Upper lobe of left lung (tissue), 4 donors: ENCODE measurements at regions not wholly inside any gene's neighbourhood (a gene's known extent, or its start where the extent isn't known, plus 50 kb on each side); places are given as distances from the start of the nearest gene placed in this dataset.
"Not testable (repeated sequence)": the region's sequence is repeated elsewhere in the genome, so short reads cannot be mapped to it uniquely, and the experiment has no call there.

Experiments
- POLR2A ChIP-seq, 4 donors: fragments of 450-650 bp; IDR thresholded peaks; one replicate each; pipeline ENCODE4 v1.5.1; 2016 to 2017; ENCODE audit warnings: antibody characterized with exemption in 4 of 4, mild to moderate bottlenecking in 2 of 4
- TF ChIP-seq, protein P1 (sequence below), 6 experiments: fragments of 450-650 bp in 4 of 6; fragments of 200-600 bp in 2 of 6; sonication (generic) in 2 of 6; IDR thresholded peaks; one replicate each; pipeline ENCODE4 v1.5.1; 2016 to 2019; ENCODE audit warnings: antibody characterized with exemption in 6 of 6

DNA sequence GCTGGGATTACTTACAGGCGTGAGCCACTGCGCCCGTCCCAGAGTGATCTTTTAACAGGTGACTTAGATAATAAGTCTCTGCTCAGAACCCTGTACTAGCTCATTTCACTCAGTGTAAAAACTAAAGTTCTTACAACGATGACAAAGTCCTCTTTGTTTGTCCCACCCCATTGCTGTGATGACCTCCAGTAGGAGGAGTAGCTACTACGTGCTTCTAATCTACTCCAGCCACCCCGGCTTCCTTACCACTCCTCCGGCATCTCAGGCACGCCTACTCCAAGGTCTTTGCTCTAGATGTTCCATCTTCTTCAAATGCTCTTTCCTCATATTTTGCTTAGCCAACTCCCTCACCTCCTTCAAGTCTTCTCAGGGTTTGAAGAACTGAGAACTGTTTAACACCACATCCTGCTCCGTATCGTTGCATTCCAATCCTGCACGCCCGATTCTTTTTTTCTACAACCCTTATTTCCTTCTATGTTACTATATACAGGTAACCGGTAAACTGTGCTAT, 108.4 kb upstream of the METTL14 start:
- TF ChIP-seq, protein P1, sequence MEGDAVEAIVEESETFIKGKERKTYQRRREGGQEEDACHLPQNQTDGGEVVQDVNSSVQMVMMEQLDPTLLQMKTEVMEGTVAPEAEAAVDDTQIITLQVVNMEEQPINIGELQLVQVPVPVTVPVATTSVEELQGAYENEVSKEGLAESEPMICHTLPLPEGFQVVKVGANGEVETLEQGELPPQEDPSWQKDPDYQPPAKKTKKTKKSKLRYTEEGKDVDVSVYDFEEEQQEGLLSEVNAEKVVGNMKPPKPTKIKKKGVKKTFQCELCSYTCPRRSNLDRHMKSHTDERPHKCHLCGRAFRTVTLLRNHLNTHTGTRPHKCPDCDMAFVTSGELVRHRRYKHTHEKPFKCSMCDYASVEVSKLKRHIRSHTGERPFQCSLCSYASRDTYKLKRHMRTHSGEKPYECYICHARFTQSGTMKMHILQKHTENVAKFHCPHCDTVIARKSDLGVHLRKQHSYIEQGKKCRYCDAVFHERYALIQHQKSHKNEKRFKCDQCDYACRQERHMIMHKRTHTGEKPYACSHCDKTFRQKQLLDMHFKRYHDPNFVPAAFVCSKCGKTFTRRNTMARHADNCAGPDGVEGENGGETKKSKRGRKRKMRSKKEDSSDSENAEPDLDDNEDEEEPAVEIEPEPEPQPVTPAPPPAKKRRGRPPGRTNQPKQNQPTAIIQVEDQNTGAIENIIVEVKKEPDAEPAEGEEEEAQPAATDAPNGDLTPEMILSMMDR (IDR thresholded peaks at IDR 0.05) = not testable (repeated sequence)
- TF ChIP-seq POLR2A (IDR thresholded peaks at IDR 0.05) = not testable (repeated sequence)
